GM04504 (cell line): ENCODE measurements at regions not wholly inside any gene's neighbourhood (a gene's known extent, or its start where the extent isn't known, plus 50 kb on each side); places are given as distances from the start of the nearest gene placed in this dataset.
"Not testable (repeated sequence)": the region's sequence is repeated elsewhere in the genome, so short reads cannot be mapped to it uniquely, and the experiment has no call there.

ENCODE experiments used
- DNase-seq: peaks from one replicate; pipeline ENCODE4 v3.0.0-alpha.2; 2012; ENCODE audit warnings: low read depth

DNA sequence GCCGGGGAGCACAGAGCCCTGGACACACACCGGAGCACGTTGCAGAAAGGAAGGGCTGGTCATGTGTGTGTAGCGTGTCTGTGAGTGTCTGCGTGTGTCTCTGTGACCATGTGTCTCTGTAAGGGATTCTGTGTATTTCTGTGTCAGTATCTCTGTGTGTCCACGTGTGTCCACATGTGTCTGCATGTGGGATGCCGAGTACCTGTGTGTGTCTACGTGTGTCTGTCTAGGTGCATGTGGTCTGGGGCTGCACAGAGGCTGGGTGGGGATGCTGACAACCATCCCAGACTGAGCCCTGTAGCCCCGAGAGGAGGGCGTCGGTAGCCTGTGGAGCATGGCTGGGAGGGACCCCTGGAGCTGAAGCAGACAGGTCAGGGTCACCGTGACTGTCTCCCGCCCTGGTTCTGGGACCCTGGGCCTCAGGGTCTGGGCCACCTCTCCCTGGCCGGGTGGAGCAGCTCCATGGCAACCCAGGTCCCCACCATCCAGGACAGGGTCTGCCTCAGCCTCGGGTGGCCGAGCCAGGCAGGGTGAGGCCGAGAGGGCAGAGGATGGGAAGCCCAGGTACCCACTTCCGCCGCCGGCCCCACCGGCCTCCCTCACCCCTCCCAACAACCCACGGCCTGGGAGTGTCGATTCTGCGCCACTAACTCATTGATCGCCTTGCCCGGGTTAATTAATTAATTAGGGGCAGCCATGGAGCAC, 122.7 kb downstream of the FAM53A start:
- no peak for DNase-seq

DNA sequence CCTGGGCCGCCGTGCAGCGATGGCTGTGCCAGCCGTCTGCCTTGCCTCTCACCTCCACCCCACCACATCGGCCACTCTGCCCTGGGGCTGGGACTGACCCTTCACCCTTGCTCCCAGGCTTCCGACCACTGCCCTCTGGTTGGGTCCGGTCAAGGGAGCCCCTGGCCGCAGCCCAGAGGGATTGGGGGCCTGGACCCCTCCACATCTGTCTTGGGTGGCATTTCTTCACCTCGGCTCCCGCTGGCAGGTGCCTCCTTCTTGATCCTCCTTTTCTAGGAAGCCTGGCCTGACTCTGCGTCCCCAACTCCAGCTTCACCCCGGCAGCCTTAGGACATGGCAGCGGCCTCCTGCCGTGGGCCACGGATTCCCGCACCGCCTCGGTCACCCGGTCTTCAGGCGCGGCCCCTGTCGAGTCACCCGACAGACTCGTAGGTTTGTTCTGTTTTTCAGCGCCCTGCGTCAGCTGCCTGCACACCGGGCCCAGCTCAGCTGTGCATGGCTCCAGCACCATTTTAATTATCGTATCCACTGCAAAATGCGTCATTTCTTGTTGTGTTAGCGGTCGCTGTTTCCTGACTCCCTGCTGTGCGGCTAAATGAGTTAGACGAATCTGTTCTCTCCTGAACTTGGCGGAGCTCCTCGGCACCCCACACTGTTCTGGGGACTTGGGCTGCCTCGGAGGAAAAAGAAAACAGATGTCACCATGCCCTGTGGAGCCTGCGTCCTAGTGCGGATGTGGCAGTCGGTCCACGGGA, 124.0 kb downstream of the FAM53A start:
- DNase-seq, result no peak

DNA sequence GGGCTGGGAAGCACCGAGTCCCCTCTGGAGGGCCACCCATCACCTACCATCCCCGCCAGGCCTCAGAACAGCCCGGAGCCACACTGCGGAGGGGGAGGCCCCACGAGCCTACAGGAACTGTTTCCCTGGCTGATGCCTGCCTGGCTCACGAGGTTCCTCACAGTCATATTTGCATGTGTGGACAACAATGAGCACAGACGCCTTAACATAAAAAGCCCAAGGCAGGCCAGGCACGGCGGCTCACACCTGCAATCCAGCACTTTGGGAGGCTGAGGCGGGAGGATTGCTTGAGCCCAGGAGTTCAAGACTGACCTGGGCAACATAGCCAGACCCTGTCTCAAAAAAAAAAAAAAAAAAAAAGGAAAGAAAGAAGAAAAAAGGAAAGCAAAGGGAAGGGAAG, 125.9 kb downstream of the FAM53A start:
- DNase-seq, result no peak

DNA sequence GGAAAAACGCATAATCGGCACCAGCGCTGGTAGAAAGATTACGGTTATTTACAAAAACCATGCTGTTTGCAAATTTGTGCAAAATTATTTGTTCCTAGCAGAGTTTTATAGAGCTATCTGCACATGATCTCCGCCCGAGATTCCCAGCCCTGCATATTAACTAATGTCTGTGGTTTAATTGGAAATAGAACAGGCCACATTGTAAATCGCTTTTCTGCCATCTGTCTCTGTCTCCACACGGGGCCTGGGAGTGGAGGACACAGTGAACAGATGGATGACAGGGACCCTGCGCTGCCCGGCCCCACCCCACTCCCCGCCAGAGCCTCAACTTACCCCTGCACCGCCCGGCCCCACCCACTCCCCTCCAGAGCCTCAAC, 126.9 kb downstream of the FAM53A start:
- no peak for DNase-seq

DNA sequence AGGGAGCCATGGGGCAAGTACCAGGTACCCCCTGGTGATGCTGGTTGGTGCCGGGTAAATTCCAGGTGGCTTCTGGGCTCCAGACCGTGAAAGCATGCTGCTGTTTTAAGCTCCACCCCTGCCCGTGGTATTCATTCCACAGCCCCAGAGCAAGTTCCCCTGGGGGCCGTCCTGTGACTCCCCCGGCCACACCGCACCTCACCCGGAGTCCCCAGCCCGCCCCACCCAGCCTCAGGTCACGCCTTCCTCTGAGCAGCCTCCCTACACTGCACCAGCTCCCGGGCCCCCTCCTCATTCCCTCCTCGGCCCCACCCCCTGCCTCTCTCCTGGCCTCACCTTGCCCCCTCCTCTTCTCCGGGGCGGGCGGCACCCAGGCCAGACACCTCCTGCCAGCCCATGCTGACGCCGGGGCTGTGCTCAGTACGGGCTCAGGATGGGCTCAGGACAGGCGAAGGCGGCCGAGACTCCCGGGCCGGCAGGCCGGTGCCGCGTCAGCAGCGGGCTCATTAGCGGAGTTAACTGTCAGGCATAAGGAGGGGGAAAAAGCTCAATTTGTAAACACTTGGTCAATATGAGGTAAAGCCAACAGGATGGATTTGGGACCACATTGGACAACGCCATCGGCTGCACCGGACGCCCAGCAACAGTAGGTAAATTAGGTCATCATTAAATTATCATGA, 127.4 kb downstream of the FAM53A start:
- DNase-seq, result no peak

DNA sequence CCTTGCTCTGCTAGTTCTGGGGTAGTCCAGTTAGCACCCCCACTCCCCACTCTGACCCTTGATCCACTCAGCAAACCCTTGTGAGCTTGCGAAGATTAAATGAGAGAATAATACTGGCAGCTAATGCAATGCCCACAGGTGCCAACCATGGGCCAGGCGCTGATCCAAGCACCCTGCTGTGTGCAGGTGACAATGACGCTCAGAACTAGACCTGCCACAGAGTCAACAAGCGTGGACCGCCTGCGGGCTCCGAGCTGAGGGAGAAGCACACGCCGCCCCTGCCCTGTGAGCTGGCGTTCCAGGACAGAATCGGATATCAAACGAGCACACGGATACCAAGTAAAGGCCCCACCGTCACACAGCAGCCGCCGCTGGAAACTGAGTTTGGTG, 129.2 kb downstream of the FAM53A start:
- DNase-seq, result no peak

DNA sequence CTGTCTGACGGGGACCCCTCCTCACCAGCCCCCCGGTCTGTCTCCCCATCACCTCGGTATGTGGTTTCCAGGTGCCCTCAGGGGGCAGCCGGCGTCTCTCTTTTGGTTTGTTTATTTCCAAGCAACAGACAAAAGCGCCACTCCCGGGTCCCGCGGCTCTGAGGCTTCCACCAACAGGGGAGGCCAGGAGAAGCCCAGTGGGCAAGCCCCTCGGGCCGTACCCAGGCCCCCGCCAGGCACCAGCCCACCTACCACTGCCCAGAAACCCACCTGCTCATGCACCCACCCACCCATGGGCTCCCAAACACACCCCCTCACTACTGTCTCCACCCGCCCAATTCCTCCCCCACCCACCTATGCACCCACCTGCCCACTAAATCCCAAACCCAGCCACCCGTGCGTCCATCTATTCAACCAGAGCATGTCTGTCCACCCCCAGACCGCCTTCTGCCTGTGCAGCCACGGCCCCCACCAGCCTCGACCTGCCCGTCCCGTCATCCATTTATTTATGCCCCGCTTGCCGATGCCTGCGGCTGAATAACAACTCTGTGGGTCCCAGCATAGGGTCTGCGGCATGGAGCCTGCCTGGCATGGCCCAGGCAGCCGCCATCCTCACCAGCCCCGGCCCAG, 129.8 kb downstream of the FAM53A start:
- DNase-seq, result no peak

DNA sequence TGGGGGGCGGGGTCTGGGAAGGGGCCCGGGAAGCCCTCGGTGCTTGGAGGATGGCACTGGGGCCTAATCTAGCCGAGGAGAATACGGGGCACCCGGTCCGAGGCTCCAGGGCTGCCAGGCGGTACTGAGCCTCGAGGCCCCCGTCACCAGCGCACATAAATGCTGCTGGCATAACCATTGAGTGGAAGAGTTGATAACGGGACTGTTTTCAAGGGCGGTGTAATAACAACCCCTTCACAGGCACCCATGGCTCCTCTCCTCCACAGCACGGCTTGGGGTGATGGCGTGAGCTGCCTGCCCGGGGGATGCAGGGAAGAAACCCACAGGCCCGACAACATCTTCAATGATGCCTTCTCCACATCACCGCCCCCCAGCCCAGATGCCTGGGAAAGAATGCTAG, 130.7 kb downstream of the FAM53A start:
- no peak for DNase-seq

DNA sequence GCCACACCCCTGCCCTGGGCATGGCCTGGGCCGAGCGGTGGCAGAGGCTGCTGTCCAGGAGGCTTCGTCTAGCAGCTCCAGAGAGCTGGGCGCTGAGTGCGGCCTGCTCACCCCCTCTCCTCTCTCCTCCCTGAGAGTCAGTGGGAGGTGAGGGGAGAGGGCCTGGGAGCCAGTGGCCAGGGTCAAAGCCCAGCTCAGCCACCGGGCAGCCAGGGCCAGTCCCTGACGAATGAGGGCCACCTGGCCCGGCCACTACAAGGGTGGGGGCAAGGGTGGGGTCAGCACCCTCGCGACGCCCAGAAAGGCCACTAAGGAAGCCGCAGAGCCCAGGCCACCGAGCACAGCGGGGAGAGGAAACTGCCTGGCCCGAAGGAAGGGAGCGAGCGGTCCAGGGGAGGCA, 131.7 kb downstream of the FAM53A start:
- DNase-seq, result no peak

DNA sequence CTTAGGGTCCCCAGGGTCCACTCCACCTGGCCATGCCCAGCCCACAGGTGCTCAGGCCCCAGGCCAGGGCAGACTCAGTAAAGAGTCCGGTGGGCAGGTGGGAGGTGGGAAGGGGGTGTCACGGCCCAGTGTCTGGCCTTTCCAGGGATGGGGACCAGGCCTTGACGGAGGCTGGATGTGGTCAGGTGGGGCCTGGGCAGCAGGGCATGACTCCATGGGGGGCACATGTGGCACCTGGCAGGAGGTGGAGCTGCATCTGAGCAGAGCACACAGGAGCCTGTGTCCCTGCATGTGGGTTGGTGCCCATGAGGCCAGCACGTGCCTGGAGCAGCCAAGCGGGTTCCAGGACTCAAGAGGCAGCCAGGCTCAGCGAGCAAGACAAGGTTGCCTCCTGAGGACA, 132.9 kb downstream of the FAM53A start:
- DNase-seq, result no peak

DNA sequence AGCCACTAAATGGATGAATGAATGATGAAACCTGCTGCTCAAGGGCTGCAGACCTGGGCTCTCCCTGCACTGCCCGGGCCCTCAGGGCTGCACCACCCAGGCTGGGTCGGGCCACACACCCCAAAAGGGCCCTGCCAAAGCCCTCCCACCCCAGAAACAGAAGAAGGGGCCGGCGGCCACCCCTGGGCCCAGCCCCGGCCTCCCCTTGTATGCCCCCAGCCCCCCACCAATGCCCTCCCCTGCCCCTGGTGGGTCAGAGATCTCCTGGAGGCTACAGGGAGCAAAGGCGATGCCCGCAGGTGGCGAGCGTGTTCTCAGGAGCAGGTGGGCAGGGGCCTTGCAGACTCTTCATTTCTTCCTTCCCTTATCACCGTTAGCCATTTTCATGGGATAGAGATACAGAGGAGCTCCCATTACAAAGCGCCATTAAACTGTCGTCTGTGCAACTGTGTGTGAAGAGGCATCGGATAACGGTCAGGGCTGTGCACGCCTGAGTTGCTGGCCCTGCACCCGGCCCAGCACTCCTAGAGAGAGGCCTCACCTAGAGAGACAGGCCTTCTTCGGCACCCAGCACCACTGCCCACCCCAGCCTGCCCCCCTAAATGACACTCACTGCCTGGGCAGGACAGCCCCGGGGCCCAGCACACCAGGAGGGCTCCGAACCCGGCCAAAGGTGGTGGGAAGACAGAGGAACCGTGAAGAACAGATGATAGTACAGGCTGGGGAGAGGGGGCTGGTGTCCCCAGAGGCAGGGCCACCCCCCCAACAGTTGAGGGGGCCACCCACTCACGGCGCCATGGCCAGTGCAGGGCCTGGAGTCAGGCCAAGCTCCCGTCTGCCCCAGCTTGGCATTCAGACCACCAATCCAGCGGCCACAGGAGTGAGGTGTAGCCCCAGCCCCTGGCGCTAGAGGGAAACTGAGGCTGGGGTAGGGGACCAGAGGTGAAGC, 133.7 kb downstream of the FAM53A start:
- no peak for DNase-seq

DNA sequence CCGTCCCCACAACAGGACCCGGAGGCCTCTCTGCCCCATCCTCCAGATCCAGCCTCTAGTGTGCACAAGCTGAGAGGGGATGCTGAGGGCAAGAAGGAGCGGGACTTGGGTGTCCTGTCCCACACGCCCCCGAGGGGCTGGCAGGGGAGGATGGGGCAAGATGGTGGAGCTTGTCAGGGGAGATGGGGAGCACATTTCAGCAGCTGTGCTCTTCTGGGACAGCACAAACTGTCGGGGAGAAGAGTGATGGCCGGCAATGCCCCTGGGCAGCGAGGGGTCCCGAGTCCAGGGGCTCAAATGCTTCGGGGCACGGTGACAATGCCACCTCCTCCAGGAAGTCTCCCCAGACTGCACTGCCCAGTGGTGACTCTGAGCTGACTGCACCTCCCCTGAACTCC, 134.5 kb downstream of the FAM53A start:
- DNase-seq, result no peak

DNA sequence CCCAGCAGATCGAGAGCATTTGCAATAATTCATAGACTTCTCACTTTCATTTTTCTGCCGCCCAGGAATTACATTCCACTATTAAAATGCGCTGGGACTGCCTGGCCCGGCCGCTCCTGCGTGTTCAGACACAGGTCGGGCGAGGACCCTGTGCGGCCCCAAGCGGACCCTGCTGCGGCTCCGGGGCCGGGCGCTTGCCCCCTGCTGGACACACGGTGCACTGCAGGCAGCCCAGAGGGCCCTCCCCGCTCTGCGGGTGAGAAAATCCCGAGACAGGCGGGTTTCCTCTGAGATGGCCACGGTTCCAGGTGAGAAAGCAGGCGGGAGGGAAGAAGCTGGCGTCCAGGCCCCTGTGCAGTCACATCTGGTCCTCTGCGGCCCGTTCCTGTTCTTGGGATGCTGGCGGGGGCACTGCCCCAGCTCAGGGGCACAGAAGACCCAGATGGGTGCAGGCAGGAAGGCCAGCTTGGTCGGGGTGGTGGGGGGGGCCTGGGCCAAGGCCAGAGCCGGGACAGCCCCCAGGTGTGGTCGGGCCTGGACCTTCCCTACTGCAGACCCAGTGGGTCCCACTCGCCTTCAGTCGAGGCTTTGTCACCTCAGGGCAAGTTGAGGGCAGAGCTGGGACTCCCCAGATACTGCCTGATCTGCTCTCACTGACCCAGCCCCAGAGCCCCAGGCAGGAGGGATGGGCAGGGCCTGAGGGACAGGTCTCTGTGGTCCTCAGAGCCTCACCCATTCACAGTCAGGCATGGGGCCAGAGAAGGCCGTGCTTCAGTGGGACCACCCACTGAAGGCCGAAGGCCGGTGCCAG, 135.1 kb downstream of the FAM53A start:
- not testable (repeated sequence) for DNase-seq

DNA sequence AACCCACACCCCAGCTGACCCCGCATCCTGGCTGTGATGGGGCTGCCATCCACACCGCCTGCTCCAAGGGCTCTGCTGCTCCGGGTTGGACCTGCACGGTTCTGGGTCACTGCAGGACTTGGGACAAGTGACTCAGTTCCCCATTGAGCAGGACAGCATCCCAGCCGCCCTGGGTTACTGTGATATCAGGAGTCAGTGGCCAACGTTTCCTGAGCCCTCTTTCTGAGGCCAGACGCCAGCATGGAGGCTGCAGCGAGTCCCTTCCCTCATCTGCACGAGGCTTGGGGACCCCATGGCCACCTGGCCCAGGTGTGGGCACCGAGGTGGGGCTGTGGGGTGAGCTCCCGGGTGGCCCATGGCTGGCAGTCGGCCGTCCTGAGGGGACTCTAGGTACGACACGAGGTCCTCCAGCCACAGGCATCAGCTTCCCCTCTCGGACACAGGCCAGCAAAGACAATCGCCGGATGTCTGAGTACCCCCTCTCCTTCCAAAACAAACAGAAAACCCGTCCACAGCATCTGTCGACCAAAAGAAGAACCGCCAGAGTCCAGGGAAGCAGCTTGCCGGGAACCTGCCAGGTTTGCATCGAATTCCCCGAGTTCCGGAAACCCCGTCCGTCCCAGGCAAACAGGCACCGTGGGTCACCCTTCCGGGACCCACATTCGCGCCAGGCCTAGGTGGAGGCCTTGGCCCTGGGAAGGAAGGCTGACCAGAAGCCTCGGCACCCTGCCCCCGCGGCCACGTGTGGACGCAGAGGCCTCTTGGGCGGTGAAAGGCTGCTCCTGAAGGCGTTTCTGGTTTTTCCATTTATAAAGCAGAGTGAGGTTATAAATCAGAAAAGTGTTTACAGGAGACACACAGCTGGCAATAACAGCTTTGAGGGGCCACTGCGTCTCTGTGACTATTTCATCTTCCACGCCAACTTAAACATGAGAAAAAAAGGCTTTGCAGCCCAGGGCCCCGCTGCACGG, 136.0 kb downstream of the FAM53A start:
- no peak for DNase-seq

DNA sequence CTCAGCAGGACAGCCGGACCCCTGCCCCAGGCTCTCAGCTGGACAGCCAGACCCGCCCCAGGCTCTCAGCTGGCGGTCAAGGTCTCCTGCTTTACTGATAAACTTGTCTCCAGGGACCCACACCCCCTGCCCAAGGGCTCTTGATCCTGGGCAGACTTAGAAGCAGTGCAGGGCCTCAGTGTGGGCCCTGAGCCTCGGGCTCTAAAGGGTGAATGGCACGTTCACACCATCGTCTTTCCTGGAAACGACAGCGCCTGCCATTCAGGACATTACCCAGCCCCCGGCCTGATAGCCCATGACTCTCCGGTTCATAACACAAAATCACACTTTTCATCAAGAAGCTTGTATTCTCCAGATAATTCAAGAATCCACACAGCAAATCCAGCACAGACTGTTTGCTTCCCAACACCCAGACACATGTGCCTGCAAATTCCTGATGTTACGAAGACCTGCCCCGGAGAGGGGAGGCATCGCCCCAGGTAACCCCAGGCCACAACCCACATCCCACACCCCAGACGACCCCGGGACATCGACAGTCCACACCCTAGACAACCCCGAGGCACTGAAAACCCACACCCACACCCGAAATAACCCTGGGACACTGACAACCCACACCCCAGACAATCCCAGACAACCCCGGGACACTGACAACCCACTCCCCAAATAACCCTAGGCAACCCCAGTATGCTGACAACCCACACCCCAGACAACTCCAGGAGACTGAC, 136.8 kb downstream of the FAM53A start:
- no peak for DNase-seq

DNA sequence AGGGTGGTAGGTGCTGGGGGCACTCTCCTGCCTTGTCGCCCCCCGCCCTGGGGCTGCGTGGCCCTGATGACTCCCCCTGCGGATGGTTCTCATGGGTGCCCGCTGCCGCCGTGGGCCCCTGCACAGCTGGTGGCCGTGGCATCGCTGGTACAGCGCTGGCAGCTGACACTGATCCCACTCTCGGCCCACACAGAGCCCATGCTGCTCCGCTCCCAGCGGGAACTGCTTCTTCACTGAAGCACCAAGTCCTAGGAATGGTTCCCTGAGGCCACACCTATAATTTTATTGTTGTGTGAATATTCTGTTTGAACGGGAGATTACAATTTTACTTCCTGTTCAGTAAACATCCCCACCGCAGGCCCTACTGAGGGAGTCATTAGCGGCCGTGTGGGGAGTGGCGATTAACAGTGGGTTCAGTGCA, 138.6 kb upstream of the NKX1-1 start:
- no peak for DNase-seq

DNA sequence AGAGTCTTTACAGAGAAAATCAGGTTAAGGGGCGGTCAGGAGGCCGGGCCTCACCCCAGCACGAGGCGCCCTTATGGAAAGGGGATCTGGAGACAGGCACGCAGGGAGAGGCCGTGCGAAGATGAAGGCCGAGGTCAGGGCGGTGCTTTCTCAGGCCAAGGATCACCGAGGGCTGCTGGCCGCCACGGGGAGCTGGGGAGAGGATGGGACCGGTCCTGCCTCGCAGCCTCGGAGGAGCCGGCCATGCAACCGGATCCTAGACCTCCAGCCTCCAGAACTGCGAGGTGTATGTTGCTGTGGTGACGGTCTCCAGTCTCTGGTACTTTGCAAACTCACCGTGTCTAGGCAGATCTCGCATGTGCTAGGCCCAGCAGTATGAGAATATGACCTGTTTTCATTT, 138.2 kb upstream of the NKX1-1 start:
- DNase-seq, result not testable (repeated sequence)

DNA sequence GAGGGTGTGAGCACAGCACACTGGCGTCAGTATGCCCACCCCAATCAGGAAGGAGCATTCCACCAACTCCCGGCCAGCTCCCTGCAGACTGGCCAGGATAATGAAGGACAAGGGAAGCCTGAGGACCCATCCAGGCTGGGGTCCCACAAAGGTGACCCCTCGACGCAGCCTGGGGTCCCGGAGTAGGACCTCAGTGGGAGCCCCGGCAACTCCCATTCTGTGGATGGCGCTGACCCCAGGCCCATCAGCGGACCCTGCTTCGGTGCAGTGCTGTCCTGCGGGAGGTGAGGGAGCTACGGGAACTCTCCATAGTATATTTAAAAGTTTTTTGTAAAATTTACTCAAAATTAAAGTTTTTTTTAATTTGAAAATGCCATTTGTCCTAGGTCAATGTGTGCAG, 137.7 kb upstream of the NKX1-1 start:
- DNase-seq, result no peak

DNA sequence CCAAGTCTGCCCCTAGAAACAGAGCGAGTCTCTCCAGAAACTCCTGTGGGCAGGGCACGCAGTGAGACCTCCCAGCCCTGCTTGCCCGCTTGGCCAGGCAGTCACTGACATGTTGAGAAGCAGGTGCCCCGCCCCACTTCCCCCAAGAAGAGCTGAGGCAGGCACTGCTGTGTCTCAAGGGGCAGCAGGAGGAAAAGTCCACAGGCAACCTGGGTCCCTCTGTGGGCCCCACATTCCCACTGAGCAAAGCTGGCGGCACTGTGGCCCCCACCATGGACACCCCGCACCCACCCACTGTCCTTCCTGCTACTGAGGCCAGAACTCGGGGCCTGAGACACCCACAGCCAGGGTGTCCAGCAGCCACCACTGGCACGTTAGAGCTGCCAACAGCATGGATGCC, 137.3 kb upstream of the NKX1-1 start:
- no peak for DNase-seq
